ENCODE measurements at regions not wholly inside any gene's neighbourhood (a gene's known extent, or its start where the extent isn't known, plus 50 kb on each side); places are given as distances from the start of the nearest gene placed in this dataset.

DNA sequence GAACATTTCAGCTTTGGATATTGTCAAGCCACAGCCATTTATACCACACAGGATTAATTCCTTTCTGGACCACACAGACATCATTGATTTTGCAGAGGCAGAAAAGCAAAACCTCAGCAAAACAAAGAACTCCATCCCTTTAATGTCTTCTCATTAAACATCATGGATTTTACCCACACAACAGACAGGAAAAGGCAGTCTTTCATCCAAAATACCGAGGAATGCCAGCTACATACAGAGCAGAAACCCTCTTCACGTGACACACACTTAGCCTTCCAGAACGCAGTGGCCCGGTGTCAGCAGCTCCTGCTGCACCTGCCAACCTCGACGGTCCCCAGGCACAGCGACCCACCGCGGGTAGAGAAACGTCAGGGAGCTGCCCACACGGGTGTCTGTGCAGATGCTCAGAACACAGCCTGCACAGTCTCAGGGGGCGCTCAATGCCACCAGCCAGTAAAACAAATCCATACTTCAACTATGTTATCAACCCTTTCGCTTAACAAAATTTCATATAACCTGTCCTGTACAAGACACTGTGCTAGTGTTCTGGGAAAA lies 304.5 kb downstream of the EIPR1 start:
- no peak for TF ChIP-seq SMC3 (IDR thresholded peaks at IDR 0.05; ENCODE audit: low read depth, low read length)
- TF ChIP-seq, protein P1, sequence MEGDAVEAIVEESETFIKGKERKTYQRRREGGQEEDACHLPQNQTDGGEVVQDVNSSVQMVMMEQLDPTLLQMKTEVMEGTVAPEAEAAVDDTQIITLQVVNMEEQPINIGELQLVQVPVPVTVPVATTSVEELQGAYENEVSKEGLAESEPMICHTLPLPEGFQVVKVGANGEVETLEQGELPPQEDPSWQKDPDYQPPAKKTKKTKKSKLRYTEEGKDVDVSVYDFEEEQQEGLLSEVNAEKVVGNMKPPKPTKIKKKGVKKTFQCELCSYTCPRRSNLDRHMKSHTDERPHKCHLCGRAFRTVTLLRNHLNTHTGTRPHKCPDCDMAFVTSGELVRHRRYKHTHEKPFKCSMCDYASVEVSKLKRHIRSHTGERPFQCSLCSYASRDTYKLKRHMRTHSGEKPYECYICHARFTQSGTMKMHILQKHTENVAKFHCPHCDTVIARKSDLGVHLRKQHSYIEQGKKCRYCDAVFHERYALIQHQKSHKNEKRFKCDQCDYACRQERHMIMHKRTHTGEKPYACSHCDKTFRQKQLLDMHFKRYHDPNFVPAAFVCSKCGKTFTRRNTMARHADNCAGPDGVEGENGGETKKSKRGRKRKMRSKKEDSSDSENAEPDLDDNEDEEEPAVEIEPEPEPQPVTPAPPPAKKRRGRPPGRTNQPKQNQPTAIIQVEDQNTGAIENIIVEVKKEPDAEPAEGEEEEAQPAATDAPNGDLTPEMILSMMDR (conservative IDR thresholded peaks at IDR 0.05; ENCODE audit: low read depth, low read length) = no peak
- TF ChIP-seq MAZ (IDR thresholded peaks at IDR 0.05; ENCODE audit: borderline replicate concordance, low read depth, low read length) = no peak
- no peak for TF ChIP-seq MAFK (IDR thresholded peaks at IDR 0.05; ENCODE audit: low read depth, low read length)
- TF ChIP-seq POLR2A (IDR thresholded peaks at IDR 0.05; ENCODE audit: low read depth, low read length) = no peak
- TF ChIP-seq NFE2L2 (IDR thresholded peaks at IDR 0.05; ENCODE audit: low read depth, low read length) = no peak
- no peak for TF ChIP-seq RAD21 (IDR thresholded peaks at IDR 0.05; ENCODE audit: low read length)
- no peak for TF ChIP-seq FOS (IDR thresholded peaks at IDR 0.05; ENCODE audit: low read depth, low read length)
